T-helper 2 cell treated with Interferon-gamma antibody and Interleukin-4, amounts not matched to agents 5 μg/mL and 100 μg/mL, for 36 hours (primary cell): ENCODE measurements at regions not wholly inside any gene's neighbourhood (a gene's known extent, or its start where the extent isn't known, plus 50 kb on each side); places are given as distances from the start of the nearest gene placed in this dataset.

Source experiments
- DNase-seq: peaks from one replicate; pipeline ENCODE4 v3.0.0; 2021; ENCODE audit warnings: low spot score
- H3K27ac Mint-ChIP-seq: one replicate; pipeline ENCODE4 v1.8.0; 2021; ENCODE audit warnings: mild to moderate bottlenecking, mixed read lengths
- H3K27me3 Mint-ChIP-seq: one replicate; pipeline ENCODE4 v1.8.0; 2021; ENCODE audit warnings: low read depth, mixed read lengths
- H3K36me3 Mint-ChIP-seq: one replicate; pipeline ENCODE4 v1.8.0; 2021; ENCODE audit warnings: low read depth, mixed read lengths
- H3K4me1 Mint-ChIP-seq: one replicate; pipeline ENCODE4 v1.8.0; 2021; ENCODE audit warnings: low read depth, mixed read lengths
- H3K4me3 Mint-ChIP-seq: one replicate; pipeline ENCODE4 v1.8.0; 2022; ENCODE audit warnings: mild to moderate bottlenecking, moderate library complexity, mixed read lengths
- H3K9me3 Mint-ChIP-seq: one replicate; pipeline ENCODE4 v1.8.0; 2021; ENCODE audit warnings: mixed read lengths

DNA sequence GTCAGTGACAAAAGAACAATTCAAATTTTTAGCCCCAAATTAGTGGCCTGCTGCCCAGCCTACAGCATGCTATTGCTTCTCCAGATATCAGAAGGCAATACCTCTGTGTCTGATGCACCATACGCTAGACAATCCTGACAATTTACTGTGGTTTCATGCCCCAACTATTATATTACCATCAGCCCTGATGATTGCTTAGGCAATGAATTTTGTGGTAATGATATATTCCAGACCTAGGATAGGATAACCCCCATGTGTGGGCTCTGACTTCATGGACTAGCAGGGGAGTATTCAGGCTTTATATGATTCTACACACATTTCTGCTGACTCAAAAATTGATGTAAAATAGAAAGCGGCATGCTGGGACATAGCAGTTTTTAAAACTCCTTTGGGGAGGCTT is 168.7 kb upstream of the FST start:
- Mint-ChIP-seq H3K27me3 (no peaks in the 10 kb centered on the region), H3K36me3 (no peaks in the 10 kb centered on the region), H3K27ac (no peak overlapping the region), H3K9me3 (peaks cover 13% of the 10 kb centered on the region), H3K4me3 (no peak overlapping the region), H3K4me1 (no peaks in the 10 kb centered on the region)
- no peak for DNase-seq

DNA sequence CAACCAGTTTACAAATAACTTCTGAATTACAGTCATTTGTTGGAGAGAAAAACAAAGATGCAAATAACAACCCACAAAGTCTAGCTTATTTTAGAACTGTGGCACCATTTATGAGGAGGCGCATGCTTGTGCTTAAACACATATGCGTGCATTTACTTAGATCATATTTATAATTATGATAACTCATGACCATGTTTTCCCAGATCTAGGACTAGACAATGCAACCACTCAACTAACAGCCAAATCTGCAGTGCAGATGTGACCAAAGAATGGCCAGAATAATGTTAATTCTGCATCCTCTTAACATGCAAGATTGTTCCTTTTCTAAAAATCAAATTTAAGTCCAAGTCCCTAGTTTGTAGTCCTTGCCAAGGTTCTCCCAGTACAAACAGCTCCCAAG is 167.3 kb upstream of the FST start:
- no peak for DNase-seq
- H3K4me3 Mint-ChIP-seq = no peak overlapping the region
- no peak overlapping the region for H3K27ac Mint-ChIP-seq
- peaks cover 13% of the 10 kb centered on the region for H3K9me3 Mint-ChIP-seq
- no peaks in the 10 kb centered on the region for H3K27me3 Mint-ChIP-seq
- no peaks in the 10 kb centered on the region for H3K4me1 Mint-ChIP-seq
- no peaks in the 10 kb centered on the region for H3K36me3 Mint-ChIP-seq

DNA sequence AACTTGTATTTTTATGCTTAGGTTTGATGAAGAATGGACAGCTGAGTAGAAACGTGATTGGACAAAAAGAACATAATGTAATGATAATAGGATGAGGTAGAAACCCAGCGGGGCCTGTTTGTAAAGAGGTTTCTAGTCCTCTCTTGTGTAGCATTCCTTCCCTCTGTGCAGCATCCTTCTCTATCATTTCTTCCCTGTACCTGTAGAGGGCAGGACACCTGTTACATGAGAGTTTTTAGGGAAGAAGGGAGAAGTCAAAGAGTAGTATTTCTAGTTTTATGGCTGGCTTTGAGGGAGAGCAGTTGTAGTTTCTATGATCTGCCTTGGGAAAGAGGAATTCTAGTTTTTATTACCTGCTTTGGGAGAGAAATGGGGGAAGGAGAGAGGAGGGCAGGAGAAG is 162.1 kb upstream of the FST start:
- no peaks in the 10 kb centered on the region for H3K27me3 Mint-ChIP-seq
- H3K27ac Mint-ChIP-seq = no peak overlapping the region
- DNase-seq = no peak
- H3K4me1 Mint-ChIP-seq = no peaks in the 10 kb centered on the region
- H3K9me3 Mint-ChIP-seq = peaks cover 4% of the 10 kb centered on the region
- H3K4me3 Mint-ChIP-seq = no peak overlapping the region
- H3K36me3 Mint-ChIP-seq = no peaks in the 10 kb centered on the region

DNA sequence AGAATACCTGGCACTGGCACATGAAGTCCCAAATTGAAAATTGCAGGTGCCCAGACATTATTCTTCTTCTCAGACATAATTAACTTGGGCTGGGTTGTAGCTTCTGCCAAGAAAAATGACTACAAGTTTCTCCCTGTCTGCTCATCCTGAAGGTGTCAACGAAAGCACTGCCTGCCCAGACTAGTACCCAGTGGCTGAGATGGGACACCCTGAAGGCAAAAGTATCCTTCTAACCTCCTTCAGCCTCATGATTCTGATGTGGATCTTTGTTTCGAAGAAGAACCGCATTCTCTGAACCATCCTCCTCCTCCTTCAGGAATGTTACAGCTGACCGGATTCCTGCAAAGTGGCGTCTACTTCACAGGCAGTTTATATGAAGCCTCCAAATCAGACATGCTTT is 161.1 kb upstream of the FST start:
- no peak overlapping the region for H3K27ac Mint-ChIP-seq
- DNase-seq = no peak
- peaks cover 4% of the 10 kb centered on the region for H3K9me3 Mint-ChIP-seq
- no peaks in the 10 kb centered on the region for H3K27me3 Mint-ChIP-seq
- H3K36me3 Mint-ChIP-seq = no peaks in the 10 kb centered on the region
- H3K4me3 Mint-ChIP-seq = no peak overlapping the region
- no peaks in the 10 kb centered on the region for H3K4me1 Mint-ChIP-seq

DNA sequence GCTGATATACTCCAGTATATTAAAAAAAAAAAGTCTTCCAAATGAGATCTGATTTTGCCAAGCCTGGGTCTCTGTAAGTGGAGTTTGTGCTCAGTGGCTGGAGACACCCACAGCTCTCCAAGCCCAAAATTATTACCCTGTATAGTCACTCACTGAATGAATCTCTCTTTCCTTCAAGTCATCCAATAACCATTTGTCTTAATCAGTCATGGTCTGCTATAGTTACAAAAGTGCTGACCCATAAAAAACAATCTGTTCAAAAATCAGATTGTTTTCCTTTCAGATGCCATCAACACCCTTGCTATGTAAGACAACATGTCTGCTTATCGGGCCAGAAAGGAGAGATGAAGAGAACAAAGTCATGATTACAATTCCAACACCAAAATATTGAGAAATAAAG is 159.4 kb upstream of the FST start:
- Mint-ChIP-seq H3K4me3 (no peak overlapping the region), H3K36me3 (no peaks in the 10 kb centered on the region), H3K9me3 (no peaks in the 10 kb centered on the region), H3K27me3 (no peaks in the 10 kb centered on the region), H3K27ac (no peak overlapping the region), H3K4me1 (no peaks in the 10 kb centered on the region)
- DNase-seq = no peak

DNA sequence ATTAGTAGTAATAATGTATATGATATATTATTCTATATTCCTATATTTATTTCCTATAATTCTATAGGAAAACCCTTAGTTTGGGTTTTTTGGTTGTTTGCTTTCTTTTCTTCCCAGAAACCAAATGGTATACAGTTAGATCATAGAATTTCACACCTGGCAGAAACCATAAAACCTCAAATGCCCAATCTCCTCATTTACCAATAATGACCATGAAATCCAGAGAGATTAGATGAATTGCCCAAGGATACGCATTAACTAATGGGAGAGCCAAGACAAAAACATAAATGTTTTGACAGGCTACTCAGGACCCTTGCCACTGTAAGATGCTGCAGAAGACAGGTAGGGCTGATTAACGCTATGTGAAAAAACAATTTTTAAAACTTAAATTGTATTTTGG is 158.7 kb upstream of the FST start:
- DNase-seq = no peak

DNA sequence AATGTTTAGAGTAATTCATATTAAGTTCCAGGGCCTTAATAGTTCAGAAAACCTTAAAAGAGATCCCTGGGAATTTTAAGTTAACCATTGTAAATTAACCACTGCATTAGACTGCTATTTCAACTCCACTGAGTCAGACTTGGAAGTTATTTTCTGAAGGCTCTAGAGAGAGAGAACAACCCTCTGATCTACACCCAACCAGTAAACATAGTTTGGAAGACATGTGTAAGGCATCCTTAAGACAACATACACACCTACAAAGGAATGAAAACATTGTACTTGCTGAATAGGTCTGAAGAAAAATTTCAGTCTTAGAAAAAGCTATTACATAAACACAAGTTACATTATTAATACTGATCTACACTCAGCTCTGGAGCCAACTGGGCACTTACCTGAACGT is 158.2 kb upstream of the FST start:
- no peak overlapping the region for H3K27ac Mint-ChIP-seq
- no peaks in the 10 kb centered on the region for H3K4me1 Mint-ChIP-seq
- no peak for DNase-seq
- no peaks in the 10 kb centered on the region for H3K9me3 Mint-ChIP-seq
- H3K27me3 Mint-ChIP-seq = no peaks in the 10 kb centered on the region
- no peak overlapping the region for H3K4me3 Mint-ChIP-seq
- no peaks in the 10 kb centered on the region for H3K36me3 Mint-ChIP-seq

More for the DNA sequence above, 158.7 kb upstream of the FST start:
- no peak overlapping the region for H3K27ac Mint-ChIP-seq
- no peaks in the 10 kb centered on the region for H3K36me3 Mint-ChIP-seq
- H3K4me1 Mint-ChIP-seq = no peaks in the 10 kb centered on the region
- no peaks in the 10 kb centered on the region for H3K9me3 Mint-ChIP-seq
- H3K4me3 Mint-ChIP-seq = no peak overlapping the region
- no peaks in the 10 kb centered on the region for H3K27me3 Mint-ChIP-seq

DNA sequence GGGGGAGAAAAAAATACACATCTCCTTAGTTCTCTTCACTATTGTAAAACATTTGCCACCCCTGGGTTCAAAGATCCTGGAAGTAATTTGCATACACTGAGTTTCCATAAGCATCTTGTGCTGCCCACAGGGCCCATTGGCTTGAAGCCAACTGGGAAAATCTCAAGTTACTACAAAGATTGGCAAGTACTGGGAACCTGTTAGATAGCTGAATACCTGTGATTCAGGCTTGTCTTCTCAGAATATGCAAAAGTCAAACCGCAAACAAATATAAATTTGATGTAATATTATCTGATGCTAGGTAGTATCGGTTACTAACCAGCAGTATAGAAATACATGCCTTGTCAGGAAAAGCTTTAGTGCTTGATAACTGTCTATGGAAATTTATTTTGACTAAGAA is 156.9 kb upstream of the FST start:
- no peaks in the 10 kb centered on the region for H3K9me3 Mint-ChIP-seq
- DNase-seq = no peak
- no peaks in the 10 kb centered on the region for H3K4me1 Mint-ChIP-seq
- no peaks in the 10 kb centered on the region for H3K27me3 Mint-ChIP-seq
- no peak overlapping the region for H3K4me3 Mint-ChIP-seq
- H3K36me3 Mint-ChIP-seq = no peaks in the 10 kb centered on the region
- H3K27ac Mint-ChIP-seq = no peak overlapping the region

DNA sequence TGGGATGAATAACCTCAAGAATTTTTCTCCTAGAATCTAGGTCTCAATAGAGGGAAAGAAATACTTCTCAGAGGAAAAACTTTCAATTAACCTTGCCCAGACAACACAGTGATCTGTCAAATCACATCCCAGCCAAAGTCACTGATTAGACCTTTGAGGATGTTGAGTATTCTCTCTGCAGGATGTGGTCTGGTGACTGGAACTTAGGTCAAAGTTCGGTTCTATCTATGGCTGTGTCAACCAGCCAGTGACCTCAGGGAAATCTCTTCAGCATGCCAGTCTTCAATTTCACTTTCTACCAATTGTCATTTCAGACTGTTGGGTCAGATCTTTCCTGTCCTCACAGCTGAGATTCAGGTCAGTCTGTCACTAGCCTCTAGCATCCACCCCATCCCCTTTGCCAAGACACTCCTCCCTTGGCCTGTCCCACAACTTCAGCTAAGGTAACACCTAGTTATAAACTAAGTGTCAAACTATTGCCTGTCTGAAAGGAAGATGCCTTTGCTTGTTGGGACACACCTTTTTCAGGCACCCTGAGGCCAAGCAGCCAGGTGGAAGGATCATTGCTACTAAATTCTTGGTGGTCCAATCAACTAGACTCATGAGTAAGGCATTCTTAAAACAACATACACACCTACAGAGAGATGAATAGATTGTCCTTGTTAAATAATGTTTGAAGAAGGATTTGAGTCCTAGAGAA is 156.3 kb upstream of the FST start:
- H3K4me1 Mint-ChIP-seq = no peaks in the 10 kb centered on the region

DNA sequence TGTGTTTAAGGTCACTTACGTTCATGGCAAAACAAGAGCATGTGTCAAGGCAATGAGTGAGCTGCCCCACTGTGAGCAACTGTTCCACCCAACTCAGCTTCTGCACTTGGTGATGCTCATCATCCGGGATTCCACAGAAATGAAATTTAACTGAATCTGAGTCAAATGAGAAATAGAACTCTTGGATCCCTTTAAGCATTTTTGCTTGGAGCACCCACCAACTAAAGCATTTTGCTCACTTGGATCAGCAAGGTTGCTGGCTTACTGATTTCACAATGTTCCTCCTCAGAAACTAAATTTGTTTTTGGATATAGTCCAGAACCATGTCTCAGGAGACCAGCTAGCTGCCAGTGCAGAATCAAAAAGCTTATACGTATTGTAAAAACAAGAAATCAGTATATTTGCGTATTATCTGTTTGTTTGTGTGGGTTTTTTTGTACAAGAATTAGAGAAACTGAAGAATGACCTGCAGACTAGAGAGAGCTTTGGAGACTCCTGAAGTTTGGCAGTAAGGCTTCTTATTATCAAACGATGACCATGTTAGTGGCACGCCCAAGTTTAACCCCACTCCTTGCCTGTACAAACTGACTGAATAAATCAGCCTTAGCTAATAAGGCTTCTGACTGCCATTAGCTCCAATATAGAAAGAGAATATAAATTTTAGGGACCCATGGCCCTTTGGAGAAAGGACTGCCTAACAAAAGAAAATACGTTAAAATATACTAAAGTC is 153.8 kb upstream of the FST start:
- DNase-seq = no peak
- H3K9me3 Mint-ChIP-seq = no peaks in the 10 kb centered on the region
- H3K4me1 Mint-ChIP-seq = no peaks in the 10 kb centered on the region
- no peak overlapping the region for H3K4me3 Mint-ChIP-seq
- H3K36me3 Mint-ChIP-seq = no peaks in the 10 kb centered on the region
- no peaks in the 10 kb centered on the region for H3K27me3 Mint-ChIP-seq
- H3K27ac Mint-ChIP-seq = no peak overlapping the region

More for the DNA sequence above, 156.3 kb upstream of the FST start:
- DNase-seq = no peak
- Mint-ChIP-seq H3K27me3 (no peaks in the 10 kb centered on the region), H3K36me3 (no peaks in the 10 kb centered on the region), H3K4me3 (no peak overlapping the region), H3K27ac (no peak overlapping the region), H3K9me3 (no peaks in the 10 kb centered on the region)

DNA sequence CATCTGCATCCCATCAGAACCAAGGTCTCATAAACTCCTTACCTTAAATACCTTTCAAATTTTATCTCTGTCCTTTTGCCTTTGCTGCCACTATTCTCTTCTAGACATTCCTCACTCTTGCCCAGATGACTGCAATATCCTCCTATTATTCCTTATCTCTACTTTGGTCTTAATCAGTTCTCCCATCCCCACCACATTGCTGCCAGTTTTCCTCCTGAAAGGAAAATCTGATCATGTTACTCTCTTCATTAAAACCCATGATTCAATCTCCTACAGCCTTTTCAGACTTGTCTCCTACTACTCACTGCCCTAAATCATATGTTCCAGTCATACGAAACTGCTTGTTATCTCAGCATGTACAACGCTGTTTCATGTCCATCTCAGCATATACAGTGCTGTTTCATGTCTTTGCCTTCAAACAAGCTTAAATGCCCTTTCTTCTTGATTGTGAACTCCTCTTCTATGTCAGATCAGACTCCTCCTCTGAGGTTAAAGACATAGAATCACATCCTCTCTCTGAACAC is 152.6 kb upstream of the FST start:
- DNase-seq = no peak
- no peak overlapping the region for H3K4me3 Mint-ChIP-seq
- H3K27me3 Mint-ChIP-seq = no peaks in the 10 kb centered on the region
- no peak overlapping the region for H3K27ac Mint-ChIP-seq
- H3K4me1 Mint-ChIP-seq = no peaks in the 10 kb centered on the region
- no peaks in the 10 kb centered on the region for H3K36me3 Mint-ChIP-seq
- no peaks in the 10 kb centered on the region for H3K9me3 Mint-ChIP-seq

DNA sequence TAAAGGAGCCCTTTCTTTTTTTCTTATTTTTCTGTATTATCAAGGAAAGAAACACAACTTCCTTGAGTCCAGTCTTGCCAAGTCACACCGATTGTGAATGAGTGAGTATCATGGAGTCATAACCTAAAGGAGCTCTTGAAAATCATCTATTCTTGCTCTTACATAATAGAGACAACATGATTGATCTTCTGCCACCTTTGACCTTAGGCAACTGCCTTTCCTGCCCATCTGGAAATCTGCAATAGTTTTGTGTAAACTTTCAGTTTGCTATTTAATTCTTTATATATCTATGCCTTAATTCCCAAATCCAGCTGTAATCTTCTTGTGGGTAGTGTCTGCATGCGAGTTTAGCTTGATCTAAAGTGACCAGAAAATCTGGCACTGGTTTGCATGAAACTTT is 149.9 kb upstream of the FST start:
- no peaks in the 10 kb centered on the region for H3K4me1 Mint-ChIP-seq
- H3K4me3 Mint-ChIP-seq = no peak overlapping the region
- H3K27me3 Mint-ChIP-seq = no peaks in the 10 kb centered on the region
- no peak for DNase-seq
- no peaks in the 10 kb centered on the region for H3K36me3 Mint-ChIP-seq
- H3K27ac Mint-ChIP-seq = no peak overlapping the region
- no peaks in the 10 kb centered on the region for H3K9me3 Mint-ChIP-seq

DNA sequence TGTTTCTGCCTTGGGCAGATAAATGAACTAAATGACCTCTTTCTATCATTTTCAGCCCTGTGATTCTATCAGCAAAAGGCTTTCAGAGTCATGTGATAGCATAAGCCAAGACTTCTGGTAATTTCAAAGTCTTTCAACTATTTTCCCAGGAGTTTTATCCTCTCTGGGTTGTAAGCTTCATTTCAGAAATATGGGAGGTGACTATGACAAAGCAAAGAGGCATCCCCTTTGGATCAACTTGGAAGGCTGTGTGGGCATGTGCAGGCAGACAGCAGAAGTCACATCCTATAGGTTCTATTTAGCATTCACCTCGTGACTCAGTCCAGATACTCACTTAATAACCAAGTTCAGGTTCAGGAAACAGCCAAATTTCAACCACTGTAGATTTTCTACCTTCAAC is 149.0 kb upstream of the FST start:
- H3K4me1 Mint-ChIP-seq = no peaks in the 10 kb centered on the region
- H3K27ac Mint-ChIP-seq = no peak overlapping the region
- no peak for DNase-seq
- no peaks in the 10 kb centered on the region for H3K9me3 Mint-ChIP-seq
- no peak overlapping the region for H3K4me3 Mint-ChIP-seq
- no peaks in the 10 kb centered on the region for H3K36me3 Mint-ChIP-seq
- no peaks in the 10 kb centered on the region for H3K27me3 Mint-ChIP-seq

DNA sequence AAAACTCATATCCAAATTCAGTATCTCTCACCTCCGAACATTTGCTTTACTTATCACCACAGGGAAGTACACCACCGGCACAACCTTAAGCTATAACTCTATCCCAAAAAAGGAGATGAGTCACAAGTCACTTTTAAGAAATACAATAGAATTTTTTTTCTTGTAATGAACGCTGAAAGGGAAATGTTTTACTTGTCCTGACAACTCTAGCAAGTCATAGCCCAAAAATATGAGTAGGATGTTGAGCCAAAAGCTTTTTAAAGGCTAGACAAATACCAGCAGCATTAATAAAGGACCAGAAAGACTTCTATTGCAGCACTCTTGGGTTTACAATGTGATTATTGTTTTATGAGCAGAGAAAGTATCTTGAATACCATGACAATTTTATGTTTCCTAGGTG is 147.3 kb upstream of the FST start:
- H3K4me3 Mint-ChIP-seq = no peak overlapping the region
- no peaks in the 10 kb centered on the region for H3K4me1 Mint-ChIP-seq
- no peaks in the 10 kb centered on the region for H3K27me3 Mint-ChIP-seq
- no peaks in the 10 kb centered on the region for H3K36me3 Mint-ChIP-seq
- no peak for DNase-seq
- H3K9me3 Mint-ChIP-seq = no peaks in the 10 kb centered on the region
- no peak overlapping the region for H3K27ac Mint-ChIP-seq
